ENCODE measurements at regions not wholly inside any gene's neighbourhood (a gene's known extent, or its start where the extent isn't known, plus 50 kb on each side); places are given as distances from the start of the nearest gene placed in this dataset.

GRCh38 chr12:93127107-93127560 lies 198.0 kb upstream of the EEA1 start:
- TF ChIP-seq, protein P1, sequence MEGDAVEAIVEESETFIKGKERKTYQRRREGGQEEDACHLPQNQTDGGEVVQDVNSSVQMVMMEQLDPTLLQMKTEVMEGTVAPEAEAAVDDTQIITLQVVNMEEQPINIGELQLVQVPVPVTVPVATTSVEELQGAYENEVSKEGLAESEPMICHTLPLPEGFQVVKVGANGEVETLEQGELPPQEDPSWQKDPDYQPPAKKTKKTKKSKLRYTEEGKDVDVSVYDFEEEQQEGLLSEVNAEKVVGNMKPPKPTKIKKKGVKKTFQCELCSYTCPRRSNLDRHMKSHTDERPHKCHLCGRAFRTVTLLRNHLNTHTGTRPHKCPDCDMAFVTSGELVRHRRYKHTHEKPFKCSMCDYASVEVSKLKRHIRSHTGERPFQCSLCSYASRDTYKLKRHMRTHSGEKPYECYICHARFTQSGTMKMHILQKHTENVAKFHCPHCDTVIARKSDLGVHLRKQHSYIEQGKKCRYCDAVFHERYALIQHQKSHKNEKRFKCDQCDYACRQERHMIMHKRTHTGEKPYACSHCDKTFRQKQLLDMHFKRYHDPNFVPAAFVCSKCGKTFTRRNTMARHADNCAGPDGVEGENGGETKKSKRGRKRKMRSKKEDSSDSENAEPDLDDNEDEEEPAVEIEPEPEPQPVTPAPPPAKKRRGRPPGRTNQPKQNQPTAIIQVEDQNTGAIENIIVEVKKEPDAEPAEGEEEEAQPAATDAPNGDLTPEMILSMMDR (conservative IDR thresholded peaks at IDR 0.05; ENCODE audit: low read depth, low read length) = no peak
- TF ChIP-seq CHD1 (IDR thresholded peaks at IDR 0.05; ENCODE audit: low read depth, low read length) (no peak), POLR2A (IDR thresholded peaks at IDR 0.05; ENCODE audit: low read depth, low read length) (no peak), RAD21 (IDR thresholded peaks at IDR 0.05; ENCODE audit: low read length) (no peak), MAFK (IDR thresholded peaks at IDR 0.05; ENCODE audit: low read depth, low read length) (no peak)

Data from IMR-90 (cell line).